H1 (cell line): ENCODE measurements at regions not wholly inside any gene's neighbourhood (a gene's known extent, or its start where the extent isn't known, plus 50 kb on each side); places are given as distances from the start of the nearest gene placed in this dataset.

Experiments used
- CTCF ChIA-PET: fragments of 300-600 bp; sonication (Branson Sonifier 250); formaldehyde crosslinking; loops from one replicate; lab custom pipeline; 2021; ENCODE audit not compliant: partially characterized antibody; lab: Charles Lee
- POLR2A ChIA-PET: fragments of 300-600 bp; sonication (Branson Sonifier 250); formaldehyde crosslinking; loops from one replicate; lab custom pipeline; 2021; ENCODE audit warnings: inconsistent platforms; ENCODE audit not compliant: partially characterized antibody; lab: Charles Lee
- DNase-seq, 2 experiments: peaks; one replicate each; pipeline versions ENCODE4 v3.0.0 to v3.0.0-alpha.2; 2010 to 2022; ENCODE audit warnings: low spot score in 2 of 2, low read depth in 1 of 2, mixed read lengths in 1 of 2
- FAIRE-seq: peaks from 2 replicates; lab custom pipeline; 2011; peaks lifted over from hg19 to GRCh38; lab: Jason Lieb, UNC
- H2AFZ ChIP-seq: 2 replicates; pipeline ENCODE4 v1.8.1; 2012; ENCODE audit warnings: low read length, inconsistent platforms
- H2AK5ac ChIP-seq: 2 replicates; pipeline ENCODE4 v1.6.1; 2013; ENCODE audit warnings: low read depth, low read length
- H2BK120ac ChIP-seq: replicated peaks from 2 replicates; pipeline ENCODE3; 2013; ENCODE audit warnings: low read depth, low read length, inconsistent platforms
- H2BK12ac ChIP-seq: 2 replicates; pipeline ENCODE4 v1.6.1; 2013; ENCODE audit warnings: low read depth, low read length
- H2BK15ac ChIP-seq: 2 replicates; pipeline ENCODE4 v1.6.1; 2013; ENCODE audit warnings: low read length
- H2BK20ac ChIP-seq: 2 replicates; pipeline ENCODE4 v1.6.1; 2013; ENCODE audit warnings: low read length
- H2BK5ac ChIP-seq: 2 replicates; pipeline ENCODE4 v1.6.1; 2013; ENCODE audit warnings: low read depth, low read length
- H3K14ac ChIP-seq: 2 replicates; pipeline ENCODE4 v1.6.1; 2013; ENCODE audit warnings: inconsistent platforms; ENCODE audit not compliant: insufficient read length
- H3K18ac ChIP-seq: 2 replicates; pipeline ENCODE4 v1.6.1; 2013; ENCODE audit warnings: low read length; ENCODE audit errors: extremely low read depth
- H3K23ac ChIP-seq: 2 replicates; pipeline ENCODE4 v1.6.1; 2013; ENCODE audit warnings: inconsistent platforms; ENCODE audit not compliant: insufficient read length
- H3K23me2 ChIP-seq: 2 replicates; pipeline ENCODE4 v1.6.1; 2013; ENCODE audit warnings: low read depth, low read length
- H3K27ac ChIP-seq: 2 replicates; pipeline ENCODE4 v1.6.1; 2011; ENCODE audit warnings: low read depth, low read length, inconsistent platforms
- H3K27me3 ChIP-seq, 4 experiments: replicated peaks in 1 of 4; 1 replicate in 1 of 4; 2 replicates in 3 of 4; pipeline versions ENCODE4 v1.6.1 to v1.8.1; 2011 to 2013; ENCODE audit warnings: low read length in 3 of 4, mild to moderate bottlenecking in 3 of 4, inconsistent platforms in 2 of 4, mixed read lengths in 2 of 4, moderate library complexity in 1 of 4; ENCODE audit not compliant: control insufficient read depth in 3 of 4, insufficient read depth in 3 of 4; ENCODE audit errors: extremely low read depth in 1 of 4
- H3K36me3 ChIP-seq, 4 experiments: 2 replicates each; pipeline versions ENCODE4 v1.6.1 to v1.8.1; 2011 to 2013; ENCODE audit warnings: mild to moderate bottlenecking in 4 of 4, low read length in 3 of 4, moderate library complexity in 2 of 4, control low read depth in 1 of 4, inconsistent platforms in 1 of 4; ENCODE audit not compliant: insufficient read depth in 4 of 4, control insufficient read depth in 2 of 4
- H3K4ac ChIP-seq: replicated peaks from 2 replicates; pipeline ENCODE3; 2013; ENCODE audit warnings: low read length, low read depth, mixed read lengths, inconsistent platforms; ENCODE audit not compliant: insufficient read length
- H3K4me1 ChIP-seq, 4 experiments: replicated peaks in 1 of 4; 1 replicate in 1 of 4; 2 replicates in 3 of 4; pipeline versions ENCODE4 v1.6.1 to v1.8.1; 2011 to 2013; ENCODE audit warnings: low read length in 3 of 4, inconsistent platforms in 2 of 4, mixed read lengths in 1 of 4; ENCODE audit not compliant: insufficient read depth in 4 of 4, control insufficient read depth in 3 of 4
- H3K4me2 ChIP-seq, 2 experiments: 2 replicates each; pipeline versions ENCODE4 v1.6.1 to v1.8.1; 2011 to 2013; ENCODE audit warnings: low read depth in 2 of 2, low read length in 2 of 2, control low read depth in 1 of 2, inconsistent platforms in 1 of 2, mild to moderate bottlenecking in 1 of 2; ENCODE audit not compliant: insufficient read depth in 1 of 2
- H3K4me3 ChIP-seq, 4 experiments: fragments of 200-600, 300-600 bp in 1 of 4; sonication (generic), shearing (Covaris generic), sonication (Bioruptor Twin) in 1 of 4; 2 replicates each; pipeline versions ENCODE4 v1.5.1 to v1.8.1; 2011 to 2016; ENCODE audit warnings: low read length in 4 of 4, low read depth in 3 of 4, control low read depth in 2 of 4, inconsistent platforms in 2 of 4, mild to moderate bottlenecking in 2 of 4, mixed read lengths in 1 of 4, moderate library complexity in 1 of 4; ENCODE audit not compliant: insufficient read depth in 2 of 4; ENCODE audit errors: extremely low read depth in 1 of 4
- H3K56ac ChIP-seq: replicated peaks from 2 replicates; pipeline ENCODE3; 2013; ENCODE audit warnings: low read depth, mild to moderate bottlenecking, mixed read lengths, low read length, inconsistent platforms; ENCODE audit not compliant: insufficient read length
- H3K79me1 ChIP-seq: 2 replicates; pipeline ENCODE4 v1.6.1; 2013; ENCODE audit warnings: low read depth, low read length, control low read depth
- H3K79me2 ChIP-seq, 2 experiments: 2 replicates each; pipeline versions ENCODE4 v1.6.1 to v1.8.1; 2012 to 2013; ENCODE audit warnings: low read length in 2 of 2, mild to moderate bottlenecking in 2 of 2, inconsistent platforms in 1 of 2; ENCODE audit not compliant: insufficient read depth in 2 of 2, control insufficient read depth in 1 of 2
- H3K9ac ChIP-seq, 4 experiments: replicated peaks in 1 of 4; 1 replicate in 1 of 4; 2 replicates in 3 of 4; pipeline versions ENCODE4 v1.6.1 to v1.8.1; 2011 to 2013; ENCODE audit warnings: low read depth in 3 of 4, low read length in 3 of 4, control low read depth in 2 of 4, mild to moderate bottlenecking in 2 of 4, moderate library complexity in 2 of 4, inconsistent platforms in 1 of 4; ENCODE audit errors: extremely low read depth in 1 of 4
- H3K9me3 ChIP-seq, 2 experiments: 2 replicates each; pipeline versions ENCODE4 v1.6.1 to v1.8.1; 2012 to 2013; ENCODE audit warnings: mild to moderate bottlenecking in 2 of 2, moderate library complexity in 2 of 2, control low read depth in 1 of 2, inconsistent platforms in 1 of 2, low read depth in 1 of 2, low read length in 1 of 2, mixed read lengths in 1 of 2; ENCODE audit not compliant: insufficient read depth in 2 of 2
- H4K20me1 ChIP-seq, 2 experiments: replicated peaks in 1 of 2; 2 replicates each; pipeline versions ENCODE3 to v1.8.1; 2011 to 2013; ENCODE audit warnings: inconsistent platforms in 2 of 2, low read length in 2 of 2, mild to moderate bottlenecking in 1 of 2; ENCODE audit not compliant: insufficient read depth in 2 of 2, control insufficient read depth in 1 of 2
- H4K5ac ChIP-seq: 2 replicates; pipeline ENCODE4 v1.6.1; 2013; ENCODE audit warnings: low read length, low read depth, mixed read lengths, inconsistent platforms; ENCODE audit not compliant: insufficient read length
- H4K8ac ChIP-seq: 2 replicates; pipeline ENCODE4 v1.8.0; 2013; ENCODE audit warnings: mild to moderate bottlenecking, moderate library complexity, low read length, inconsistent platforms; ENCODE audit not compliant: insufficient read depth; ENCODE audit errors: extremely low read depth
- H4K91ac ChIP-seq: replicated peaks from 2 replicates; pipeline ENCODE3; 2013; ENCODE audit warnings: low read length, mixed read lengths, inconsistent platforms; ENCODE audit not compliant: insufficient read length
- HDAC6 ChIP-seq: IDR thresholded peaks from one replicate; pipeline ENCODE4 v1.7.1; 2012; ENCODE audit warnings: low read depth, mild to moderate bottlenecking, inconsistent platforms, low read length, moderate library complexity
- POU5F1 ChIP-seq: IDR thresholded peaks from 2 replicates; pipeline ENCODE4 v1.6.1; 2011; ENCODE audit warnings: low read depth, mild to moderate bottlenecking, low read length, moderate library complexity
- SIX5 ChIP-seq: IDR thresholded peaks from 2 replicates; pipeline ENCODE4 v1.6.1; 2011; ENCODE audit warnings: mild to moderate bottlenecking, low read depth, low read length
- SP1 ChIP-seq: IDR thresholded peaks from 2 replicates; pipeline ENCODE4 v1.6.1; 2011; ENCODE audit warnings: low read depth, low read length
- WGBS, 2 experiments: shearing (Covaris generic) in 1 of 2; methylation state at CpG; one replicate each; pipeline versions ENCODE4 v1.1.6 to v1.1.7; 2013 to 2015; ENCODE audit warnings: low lambda C conversion rate in 2 of 2, mixed read lengths in 2 of 2, inconsistent platforms in 1 of 2, low coverage in 1 of 2, missing lambda C conversion rate in 1 of 2; ENCODE audit not compliant: insufficient replicate concordance in 2 of 2, insufficient coverage in 1 of 2, insufficient read length in 1 of 2; ENCODE audit errors: extremely low coverage in 1 of 2, missing lambda C conversion rate in 1 of 2; 5-methylcytosine and 5-hydroxymethylcytosine counted together

- H3K9me3 ChIP-seq = no peaks in the 10 kb centered on the region
- H4K8ac ChIP-seq = no peak overlapping the region
- H3K14ac ChIP-seq = no peak overlapping the region
- H2BK20ac ChIP-seq = no peak overlapping the region
- WGBS, 2 experiments = 78% methylated on average over 13 of the region's 13 CpGs; no CpG with 5 or more reads in 1 of the 2 experiments
- FAIRE-seq (no peak), DNase-seq (no peak)
- H2BK5ac ChIP-seq = no peak overlapping the region
- H3K4me2 ChIP-seq = no peak overlapping the region
- ChIA-PET CTCF (interaction anchor here (0.6 to 2.2 kb wide), 6 partner anchors 11 to 261 kb away, joined by 3 to 4 read pairs (median 3); no protein-coding TSS in a partner anchor), POLR2A (no interaction called here)
- no peaks in the 10 kb centered on the region for H3K79me2 ChIP-seq
- H3K27ac ChIP-seq = no peak overlapping the region
- no peak overlapping the region for H2BK120ac ChIP-seq
- H3K4me3 ChIP-seq = no peak overlapping the region
- H3K79me1 ChIP-seq = no peaks in the 10 kb centered on the region
- peaks cover 3% of the 10 kb centered on the region; the same call in 1 of the 2 replicates for H3K23me2 ChIP-seq
- H3K36me3 ChIP-seq = no peaks in the 10 kb centered on the region
- no peak overlapping the region; the same call in 1 of the 2 replicates for H2AFZ ChIP-seq
- no peak overlapping the region for H2BK15ac ChIP-seq
- no peaks in the 10 kb centered on the region for H4K20me1 ChIP-seq
- H3K9ac ChIP-seq = no peak overlapping the region
- H2AK5ac ChIP-seq = no peak overlapping the region
- no peak overlapping the region for H4K91ac ChIP-seq
- no peak overlapping the region for H4K5ac ChIP-seq
- no peak overlapping the region for H3K23ac ChIP-seq
- no peak overlapping the region for H3K56ac ChIP-seq
- no peaks in the 10 kb centered on the region for H3K4me1 ChIP-seq
- no peak overlapping the region for H2BK12ac ChIP-seq
- no peak overlapping the region for H3K18ac ChIP-seq
- H3K27me3 ChIP-seq = no peaks in the 10 kb centered on the region
- no peak overlapping the region for H3K4ac ChIP-seq
- TF ChIP-seq SP1 = no peak
- TF ChIP-seq SIX5 = no peak
- no peak for TF ChIP-seq HDAC6
- TF ChIP-seq POU5F1 = no peak
Measured at GRCh38 chr20:50381771-50382593, 128.2 kb upstream of the PTPN1 start.
